Kidney (tissue), 13 donors: ENCODE measurements at regions not wholly inside any gene's neighbourhood (a gene's known extent, or its start where the extent isn't known, plus 50 kb on each side); places are given as distances from the start of the nearest gene placed in this dataset.

Experiments
- DNase-seq, 5 donors: peaks; one replicate each; pipeline ENCODE4 v3.0.0-alpha.2; 2013 to 2020
- FAIRE-seq: peaks from 2 replicates; lab custom pipeline; 2012; peaks lifted over from hg19 to GRCh38; lab: Jason Lieb, UNC
- H3K27ac ChIP-seq, 2 donors: one replicate each; pipeline ENCODE4 v1.7.0; 2013; ENCODE audit warnings: low read depth in 2 of 2, low read length in 2 of 2, inconsistent platforms in 1 of 2
- H3K27me3 ChIP-seq: one replicate; pipeline ENCODE4 v1.7.1; 2013; ENCODE audit warnings: low read length, inconsistent platforms; ENCODE audit not compliant: control insufficient read depth, insufficient read depth
- H3K36me3 ChIP-seq, 3 donors: one replicate each; pipeline versions ENCODE4 v1.7.0 to v1.7.1; 2013; ENCODE audit warnings: low read length in 3 of 3, control low read depth in 1 of 3, inconsistent platforms in 1 of 3; ENCODE audit not compliant: insufficient read depth in 3 of 3, control insufficient read depth in 2 of 3
- H3K4me1 ChIP-seq, 3 donors: one replicate each; pipeline versions ENCODE4 v1.7.0 to v1.7.1; 2013; ENCODE audit warnings: low read length in 3 of 3, inconsistent platforms in 1 of 3, low read depth in 1 of 3; ENCODE audit not compliant: control insufficient read depth in 2 of 3, insufficient read depth in 2 of 3
- H3K4me3 ChIP-seq, 3 donors: one replicate each; pipeline versions ENCODE4 v1.7.0 to v1.8.1; 2013; ENCODE audit warnings: low read length in 3 of 3, control low read depth in 1 of 3, inconsistent platforms in 1 of 3
- H3K9ac ChIP-seq, 3 donors: one replicate each; pipeline versions ENCODE4 v1.7.0 to v1.7.1; 2013; ENCODE audit warnings: low read length in 3 of 3, control low read depth in 1 of 3, inconsistent platforms in 1 of 3
- H3K9me3 ChIP-seq, 3 donors: one replicate each; pipeline versions ENCODE4 v1.7.0 to v1.7.1; 2013; ENCODE audit warnings: low read length in 3 of 3, control low read depth in 1 of 3, inconsistent platforms in 1 of 3; ENCODE audit not compliant: control insufficient read depth in 2 of 3, insufficient read depth in 1 of 3
- CTCF ChIP-seq: IDR thresholded peaks from 3 replicates; pipeline ENCODE4 v1.5.1; 2012; ENCODE audit warnings: mild to moderate bottlenecking, moderate library complexity, borderline replicate concordance; ENCODE audit not compliant: insufficient read depth; ENCODE audit errors: extremely low read depth
- intact Hi-C: fragments of 100-400 bp; cut with DNase I; formaldehyde crosslinking; loops from one replicate; pipeline ENCODE4 v1.11.1; 2022
- donor health status: control.
- donor health status: control.
- donor health status: control.
- donor health status: control.
- donor health status: control.
- donor health status: DM: yes; HTN: yes; CAD: no.
- donor health status: Normal renal cell carcinoma (clear cell type).

GRCh38 chr19:27896091-27896490 lies 1316.9 kb downstream of the UQCRFS1 start:
- FAIRE-seq (no peak), DNase-seq (no peak)
- no peak overlapping the region for H3K27ac ChIP-seq
- no peaks in the 10 kb centered on the region for H3K9me3 ChIP-seq
- H3K4me1 ChIP-seq, result no peaks in the 10 kb centered on the region
- intact Hi-C loops, result no loop called here
- no peak for TF ChIP-seq CTCF
- no peaks in the 10 kb centered on the region for H3K27me3 ChIP-seq
- H3K9ac ChIP-seq, result no peak overlapping the region
- H3K4me3 ChIP-seq, result no peak overlapping the region
- H3K36me3 ChIP-seq, result no peaks in the 10 kb centered on the region

DNA sequence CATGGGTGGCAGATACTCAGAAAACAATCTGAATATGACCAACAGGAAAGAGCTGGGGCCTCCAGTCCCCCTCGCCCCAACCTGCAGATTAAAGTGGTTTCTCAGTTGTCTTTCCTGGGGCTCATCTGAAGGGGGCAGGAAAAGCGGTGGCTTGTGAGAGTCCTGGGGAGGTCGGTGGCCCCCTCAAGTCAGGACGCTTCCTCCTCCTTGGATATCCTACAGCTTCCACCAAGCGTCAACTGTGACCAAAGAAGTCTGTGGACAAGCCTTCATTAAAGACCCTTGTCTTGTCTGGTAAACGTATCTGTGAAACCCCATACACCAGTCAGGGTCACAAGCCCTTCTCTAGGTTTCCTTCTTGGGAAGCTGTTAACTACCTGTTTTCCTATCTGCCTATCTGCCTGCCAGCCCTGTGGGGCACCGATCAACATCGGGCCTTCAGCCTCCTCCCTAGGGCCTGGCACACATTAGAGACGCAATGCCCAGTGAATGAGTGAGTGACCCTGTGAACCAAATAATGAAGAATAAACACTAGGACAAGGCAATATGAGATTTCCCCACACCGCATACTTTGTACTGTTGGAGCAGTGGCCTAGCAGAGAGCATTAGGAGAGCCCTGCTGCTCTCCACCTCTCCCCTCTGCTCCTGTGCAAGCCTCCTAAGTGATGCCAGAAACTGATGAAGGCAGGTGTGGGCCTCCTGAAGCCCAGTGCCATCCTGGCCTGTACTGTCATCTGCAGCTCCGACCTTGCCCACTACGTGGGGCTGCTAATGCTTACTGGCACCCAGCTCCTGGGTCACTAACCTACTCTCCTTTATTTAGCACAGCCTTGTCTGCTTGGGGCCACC lies 1317.8 kb downstream of the UQCRFS1 start:
- DNase-seq (no peak), FAIRE-seq (no peak)
- H3K27ac ChIP-seq, result no peak overlapping the region
- intact Hi-C loops, result no loop called here
- no peaks in the 10 kb centered on the region for H3K9me3 ChIP-seq
- H3K4me3 ChIP-seq, result no peak overlapping the region
- no peaks in the 10 kb centered on the region for H3K36me3 ChIP-seq
- H3K27me3 ChIP-seq, result no peaks in the 10 kb centered on the region
- TF ChIP-seq CTCF, result no peak
- H3K9ac ChIP-seq, result no peak overlapping the region
- no peaks in the 10 kb centered on the region for H3K4me1 ChIP-seq

DNA sequence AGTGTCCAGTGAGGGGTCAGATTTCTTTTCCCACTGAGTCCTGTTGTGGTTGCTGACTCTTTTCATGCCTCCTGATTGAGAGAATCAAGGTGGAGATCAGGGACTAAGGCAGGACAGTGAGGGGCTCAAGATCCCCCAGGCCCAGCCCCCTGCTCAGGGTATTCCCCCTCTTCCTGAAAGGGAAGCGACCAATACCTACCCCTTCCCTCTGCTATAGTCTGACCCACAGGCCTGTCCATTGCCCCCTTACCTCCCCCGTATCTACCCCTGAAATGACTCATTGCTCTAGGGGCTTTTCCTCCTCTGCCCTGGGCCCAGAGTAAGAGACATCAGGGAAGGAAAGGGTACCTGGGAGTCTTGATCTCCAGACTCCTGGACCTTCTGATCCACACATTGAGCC lies 1320.5 kb downstream of the UQCRFS1 start:
- FAIRE-seq, result no peak
- intact Hi-C loops, result no loop called here

More for the DNA sequence above, 1320.5 kb downstream of the UQCRFS1 start:
- no peak for TF ChIP-seq CTCF
- Histone ChIP-seq H3K4me3 (no peak overlapping the region), H3K27ac (no peak overlapping the region), H3K9ac (no peak overlapping the region), H3K9me3 (no peaks in the 10 kb centered on the region), H3K4me1 (no peaks in the 10 kb centered on the region), H3K36me3 (no peaks in the 10 kb centered on the region), H3K27me3 (no peaks in the 10 kb centered on the region)
- DNase-seq, result no peak
